ENCODE measurements at regions not wholly inside any gene's neighbourhood (a gene's known extent, or its start where the extent isn't known, plus 50 kb on each side); places are given as distances from the start of the nearest gene placed in this dataset.
"Not testable (repeated sequence)": the region's sequence is repeated elsewhere in the genome, so short reads cannot be mapped to it uniquely, and the experiment has no call there.

GRCh38 chr1:166666790-166667189 lies 172.5 kb upstream of the POGK start:
- not testable (repeated sequence) for H2AFZ ChIP-seq (ENCODE audit: low read depth, low read length); H3K27me3 ChIP-seq (ENCODE audit: insufficient read depth, low read depth, low read length); H4K20me1 ChIP-seq (ENCODE audit: insufficient read depth); H3K9me3 ChIP-seq (ENCODE audit: low read length); H3K27ac ChIP-seq (ENCODE audit: low read length); H3K4me3 ChIP-seq (ENCODE audit: low read length); H3K36me3 ChIP-seq (ENCODE audit: insufficient read depth, low read length); H3K9me2 ChIP-seq (ENCODE audit: insufficient read depth, low read length); H3F3A ChIP-seq (ENCODE audit: insufficient read depth, low read length, poor library complexity, severe bottlenecking); H3K4me2 ChIP-seq (ENCODE audit: low read length); H3K9ac ChIP-seq (ENCODE audit: low read length); H3K79me2 ChIP-seq (replicated peaks; ENCODE audit: insufficient read depth, low read length)

- not testable (repeated sequence) for H3K9me3 ChIP-seq (ENCODE audit: low read length); H3K9ac ChIP-seq (ENCODE audit: low read length); H3K79me2 ChIP-seq (replicated peaks; ENCODE audit: insufficient read depth, low read length); H3K36me3 ChIP-seq (ENCODE audit: insufficient read depth, low read length); H3K4me3 ChIP-seq (ENCODE audit: low read length); H3K4me2 ChIP-seq (ENCODE audit: low read length); H2AFZ ChIP-seq (ENCODE audit: low read depth, low read length); H3K27me3 ChIP-seq (ENCODE audit: insufficient read depth, low read depth, low read length); H3K27ac ChIP-seq (ENCODE audit: low read length); H4K20me1 ChIP-seq (ENCODE audit: insufficient read depth); H3F3A ChIP-seq (ENCODE audit: insufficient read depth, low read length, poor library complexity, severe bottlenecking); H3K9me2 ChIP-seq (ENCODE audit: insufficient read depth, low read length)
Measured at GRCh38 chr1:166667600-166667999, 171.7 kb upstream of the POGK start.

- Histone ChIP-seq H2AFZ (ENCODE audit: low read depth, low read length) (no peak overlapping the region), H3K36me3 (ENCODE audit: insufficient read depth, low read length) (no peaks in the 10 kb centered on the region), H3K4me3 (ENCODE audit: low read length) (no peak overlapping the region), H3K27ac (ENCODE audit: low read length) (no peak overlapping the region), H3K4me2 (ENCODE audit: low read length) (no peak overlapping the region), H3F3A (ENCODE audit: insufficient read depth, low read length, poor library complexity, severe bottlenecking) (no peaks in the 10 kb centered on the region), H3K9me3 (ENCODE audit: low read length) (no peaks in the 10 kb centered on the region), H3K79me2 (replicated peaks; ENCODE audit: insufficient read depth, low read length) (no peaks in the 10 kb centered on the region), H3K9ac (ENCODE audit: low read length) (no peak overlapping the region), H4K20me1 (ENCODE audit: insufficient read depth) (no peaks in the 10 kb centered on the region), H3K9me2 (ENCODE audit: insufficient read depth, low read length) (no peaks in the 10 kb centered on the region), H3K27me3 (ENCODE audit: insufficient read depth, low read depth, low read length) (no peaks in the 10 kb centered on the region)
- TF ChIP-seq TAF1 (IDR thresholded peaks at IDR 0.05; ENCODE audit: low read depth), result no peak
- no peak for TF ChIP-seq CTCF (IDR thresholded peaks at IDR 0.05; ENCODE audit: poor library complexity, severe bottlenecking)
- no peak for TF ChIP-seq MXI1 (conservative IDR thresholded peaks at IDR 0.05; ENCODE audit: poor library complexity, severe bottlenecking)
- TF ChIP-seq REST (IDR thresholded peaks at IDR 0.05; ENCODE audit: borderline replicate concordance), result no peak
Measured at GRCh38 chr1:166671627-166672026, 167.6 kb upstream of the POGK start.

GRCh38 chr1:166673722-166674121 lies 165.6 kb upstream of the POGK start:
- Histone ChIP-seq H3K4me2 (ENCODE audit: low read length) (no peak overlapping the region), H3K4me3 (ENCODE audit: low read length) (no peak overlapping the region), H2AFZ (ENCODE audit: low read depth, low read length) (no peak overlapping the region), H3K9me3 (ENCODE audit: low read length) (no peaks in the 10 kb centered on the region), H3K9ac (ENCODE audit: low read length) (no peak overlapping the region), H3K36me3 (ENCODE audit: insufficient read depth, low read length) (no peaks in the 10 kb centered on the region), H3K79me2 (replicated peaks; ENCODE audit: insufficient read depth, low read length) (no peaks in the 10 kb centered on the region), H3K27ac (ENCODE audit: low read length) (no peak overlapping the region), H3K9me2 (ENCODE audit: insufficient read depth, low read length) (no peaks in the 10 kb centered on the region), H4K20me1 (ENCODE audit: insufficient read depth) (no peaks in the 10 kb centered on the region), H3K27me3 (ENCODE audit: insufficient read depth, low read depth, low read length) (no peaks in the 10 kb centered on the region), H3F3A (ENCODE audit: insufficient read depth, low read length, poor library complexity, severe bottlenecking) (no peaks in the 10 kb centered on the region)
- TF ChIP-seq TAF1 (IDR thresholded peaks at IDR 0.05; ENCODE audit: low read depth), result no peak
- no peak for TF ChIP-seq REST (IDR thresholded peaks at IDR 0.05; ENCODE audit: borderline replicate concordance)
- TF ChIP-seq EP300 (conservative IDR thresholded peaks at IDR 0.05; ENCODE audit: poor library complexity, severe bottlenecking), result no peak
- no peak for TF ChIP-seq RAD21 (conservative IDR thresholded peaks at IDR 0.05)
- no peak for TF ChIP-seq POLR2AphosphoS5 (IDR thresholded peaks at IDR 0.05)
- TF ChIP-seq MXI1 (conservative IDR thresholded peaks at IDR 0.05; ENCODE audit: poor library complexity, severe bottlenecking), result no peak
- no peak for TF ChIP-seq CTCF (IDR thresholded peaks at IDR 0.05; ENCODE audit: poor library complexity, severe bottlenecking)
- TF ChIP-seq SMC3 (conservative IDR thresholded peaks at IDR 0.05; ENCODE audit: poor library complexity), result no peak

Data from neural cell (in vitro differentiated cells).